Astrocyte of the spinal cord (primary cell): ENCODE measurements at regions not wholly inside any gene's neighbourhood (a gene's known extent, or its start where the extent isn't known, plus 50 kb on each side); places are given as distances from the start of the nearest gene placed in this dataset.

Experiments used
- DNase-seq: peaks from one replicate; pipeline ENCODE4 v3.0.0; 2011; ENCODE audit warnings: low read depth, low spot score
- H3K4me3 ChIP-seq: 2 replicates; pipeline ENCODE4 v1.5.1; 2011; ENCODE audit warnings: low read depth, mild to moderate bottlenecking, low read length, moderate library complexity
- in situ Hi-C: cut with HindIII; loops from 2 replicates; pipeline ENCODE4 v1.10.0; 2017; ENCODE audit warnings: low sequenced_read_pairs
- TF ChIP-seq, protein P1 (sequence below): IDR thresholded peaks from 2 replicates; pipeline ENCODE4 v1.5.1; 2012; ENCODE audit warnings: low read depth, mild to moderate bottlenecking, low read length, inconsistent platforms

DNA sequence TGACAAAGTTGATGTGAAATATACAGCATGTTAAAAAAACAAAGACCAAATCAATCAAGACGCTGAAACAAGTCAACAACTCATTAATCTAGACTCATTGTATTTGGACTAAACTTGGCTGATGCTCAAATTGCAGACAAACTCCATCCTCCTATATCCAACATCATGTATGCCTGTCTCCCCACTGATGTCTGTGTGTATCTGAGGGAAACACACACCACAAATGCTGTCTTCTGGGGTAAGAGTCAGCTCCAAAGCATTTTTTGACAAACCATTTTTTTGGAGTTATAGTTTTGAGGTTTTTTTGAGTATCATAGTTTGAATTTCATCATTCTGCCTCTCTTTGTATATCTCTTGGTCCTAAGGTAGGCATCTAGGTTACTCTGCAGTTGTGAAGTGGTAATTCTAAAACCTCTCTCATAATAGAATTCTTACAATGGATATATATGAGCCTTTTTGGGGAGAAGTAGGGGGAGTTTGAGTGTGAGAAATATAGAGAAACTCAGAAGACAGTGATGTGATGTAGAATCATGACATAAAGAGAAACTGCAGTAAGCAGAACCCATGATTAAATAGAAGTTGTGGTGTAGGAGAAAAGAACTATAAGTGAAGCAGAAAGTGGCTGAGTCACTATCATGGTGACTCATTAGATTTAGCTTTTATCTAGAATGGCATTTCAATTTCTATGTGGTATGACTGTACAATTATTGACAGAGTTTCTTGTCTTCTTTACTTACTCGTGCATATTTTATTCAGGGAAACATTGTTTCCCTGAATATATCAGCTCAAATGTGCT lies 1531.1 kb upstream of the LRRTM3 start:
- peak; percentile 74 for DNase-seq

DNA sequence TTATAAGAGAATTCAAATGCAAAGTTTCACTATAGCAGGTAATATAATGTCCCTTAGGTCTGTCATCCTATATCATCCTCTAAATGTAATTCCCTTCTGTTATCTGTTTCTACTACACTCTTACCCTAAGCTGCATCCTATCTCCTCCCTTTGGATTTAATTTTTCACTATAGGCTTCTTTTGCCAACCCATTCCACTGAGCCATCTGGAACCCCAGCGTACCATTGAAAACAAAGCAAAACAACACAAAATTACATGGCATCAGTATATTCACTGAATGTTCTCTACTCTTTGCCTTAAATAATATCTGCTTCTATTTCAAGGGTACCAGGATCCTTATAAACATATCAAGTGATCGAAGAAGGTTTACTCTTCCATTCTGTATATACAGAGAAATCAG lies 1530.2 kb upstream of the LRRTM3 start:
- no peak overlapping the region for H3K4me3 ChIP-seq

More for the DNA sequence above, 1531.1 kb upstream of the LRRTM3 start:
- TF ChIP-seq, protein P1, sequence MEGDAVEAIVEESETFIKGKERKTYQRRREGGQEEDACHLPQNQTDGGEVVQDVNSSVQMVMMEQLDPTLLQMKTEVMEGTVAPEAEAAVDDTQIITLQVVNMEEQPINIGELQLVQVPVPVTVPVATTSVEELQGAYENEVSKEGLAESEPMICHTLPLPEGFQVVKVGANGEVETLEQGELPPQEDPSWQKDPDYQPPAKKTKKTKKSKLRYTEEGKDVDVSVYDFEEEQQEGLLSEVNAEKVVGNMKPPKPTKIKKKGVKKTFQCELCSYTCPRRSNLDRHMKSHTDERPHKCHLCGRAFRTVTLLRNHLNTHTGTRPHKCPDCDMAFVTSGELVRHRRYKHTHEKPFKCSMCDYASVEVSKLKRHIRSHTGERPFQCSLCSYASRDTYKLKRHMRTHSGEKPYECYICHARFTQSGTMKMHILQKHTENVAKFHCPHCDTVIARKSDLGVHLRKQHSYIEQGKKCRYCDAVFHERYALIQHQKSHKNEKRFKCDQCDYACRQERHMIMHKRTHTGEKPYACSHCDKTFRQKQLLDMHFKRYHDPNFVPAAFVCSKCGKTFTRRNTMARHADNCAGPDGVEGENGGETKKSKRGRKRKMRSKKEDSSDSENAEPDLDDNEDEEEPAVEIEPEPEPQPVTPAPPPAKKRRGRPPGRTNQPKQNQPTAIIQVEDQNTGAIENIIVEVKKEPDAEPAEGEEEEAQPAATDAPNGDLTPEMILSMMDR, result no peak
- no peak overlapping the region for H3K4me3 ChIP-seq
- in situ Hi-C loops, result no loop called here

DNA sequence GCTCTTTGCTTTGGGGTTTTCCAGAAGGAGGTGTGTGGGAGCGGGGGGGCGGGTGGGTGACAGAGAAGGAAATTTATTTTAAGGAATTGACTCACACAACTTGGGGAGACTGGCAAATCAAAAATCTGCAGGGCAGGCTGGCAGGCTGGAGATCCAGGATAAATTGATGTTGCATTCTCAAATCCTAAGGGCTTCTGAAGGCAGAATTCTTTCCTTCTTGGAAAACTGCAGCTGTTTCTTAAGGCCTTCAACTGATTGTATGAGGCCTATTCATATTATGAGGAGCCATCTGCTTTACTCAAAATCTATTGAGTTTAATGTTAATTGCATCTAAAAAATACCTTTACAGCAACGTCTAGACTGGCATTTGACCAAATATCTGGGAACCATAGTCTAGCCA lies 1528.8 kb upstream of the LRRTM3 start:
- no peak for DNase-seq
- no peak overlapping the region for H3K4me3 ChIP-seq
- TF ChIP-seq, protein P1, result no peak
- in situ Hi-C loops, result no loop called here

More for the DNA sequence above, 1530.2 kb upstream of the LRRTM3 start:
- in situ Hi-C loops, result no loop called here
- no peak for DNase-seq
- TF ChIP-seq, protein P1, result no peak

DNA sequence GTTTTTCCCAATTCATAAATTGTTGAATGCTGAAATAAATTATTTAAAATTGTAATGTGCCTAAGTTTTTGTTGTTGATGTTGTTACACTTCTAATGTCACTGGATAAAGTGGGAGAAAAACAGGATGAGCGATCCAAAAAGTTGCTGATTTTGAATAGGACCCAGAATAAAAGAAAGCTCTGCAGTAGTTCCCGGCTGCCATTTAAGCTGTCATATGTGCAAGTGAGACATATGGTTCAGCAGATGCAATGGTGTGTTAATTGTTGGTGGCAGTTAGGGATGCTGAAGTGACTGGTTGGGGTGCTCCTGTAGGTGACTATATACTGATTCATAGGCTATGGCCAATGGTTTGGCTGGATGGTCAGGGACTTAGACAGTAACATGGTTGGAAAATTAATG lies 1517.4 kb upstream of the LRRTM3 start:
- no peak for DNase-seq
- TF ChIP-seq, protein P1, result no peak
- in situ Hi-C loops, result no loop called here
- no peak overlapping the region for H3K4me3 ChIP-seq

DNA sequence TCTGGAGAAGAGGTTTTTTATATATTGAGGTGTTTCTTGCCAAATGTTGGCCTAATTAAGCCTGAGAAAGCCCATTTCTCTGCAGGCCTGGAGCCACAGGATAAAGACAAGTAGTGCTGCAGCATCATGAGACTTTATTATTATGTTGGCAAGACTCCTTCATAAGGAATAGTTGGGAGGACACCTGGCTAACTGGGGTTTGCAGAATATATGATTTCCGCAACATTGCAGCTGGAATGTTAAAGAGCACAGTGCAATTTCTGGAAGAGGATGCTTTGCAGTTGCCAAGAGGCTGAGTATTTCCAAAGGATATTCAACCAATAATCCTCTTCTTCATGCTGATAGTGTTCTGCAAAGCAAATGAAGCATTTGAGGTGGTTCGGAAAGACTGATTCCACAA lies 1512.8 kb upstream of the LRRTM3 start:
- no peak for DNase-seq
- in situ Hi-C loops, result no loop called here
- no peak overlapping the region for H3K4me3 ChIP-seq
- TF ChIP-seq, protein P1, result no peak

DNA sequence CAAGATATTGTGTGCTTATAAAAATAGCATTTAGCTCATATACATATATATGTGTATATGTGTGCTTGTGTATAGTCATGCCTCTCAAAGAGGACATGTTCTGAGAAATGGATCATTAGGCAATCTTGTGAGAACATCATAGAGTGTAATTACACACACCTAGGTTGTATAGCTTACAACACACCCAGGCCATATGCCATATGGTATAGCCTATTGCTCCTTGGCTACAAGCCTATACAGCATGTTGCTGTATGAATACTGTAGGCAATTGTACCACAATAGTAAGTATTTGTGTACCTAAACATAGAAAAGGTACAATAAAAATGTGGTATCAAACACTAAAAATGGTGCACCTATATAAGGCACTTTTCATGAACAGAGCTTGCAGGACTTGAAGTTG lies 1510.5 kb upstream of the LRRTM3 start:
- no peak overlapping the region for H3K4me3 ChIP-seq
- in situ Hi-C loops, result no loop called here
- TF ChIP-seq, protein P1, result no peak
- no peak for DNase-seq
